HL-60/S4 treated with retinoic acid at 250 ng/mL for 4 days and 3 days (cell line): ENCODE measurements at regions not wholly inside any gene's neighbourhood (a gene's known extent, or its start where the extent isn't known, plus 50 kb on each side); places are given as distances from the start of the nearest gene placed in this dataset.

Experiments
- in situ Hi-C: fragments of 300-500 bp; cut with MboI; formaldehyde crosslinking; loops from 2 replicates; pipeline ENCODE4 v1.7.0; 2022; ENCODE audit warnings: low sequenced_read_pairs

- in situ Hi-C loops: no loop called here
Observed at GRCh38 chr14:99058542-99058941, 213.5 kb downstream of the BCL11B start.

GRCh38 chr14:99062216-99062615, 209.8 kb downstream of the BCL11B start:
- in situ Hi-C loops: no loop called here

DNA sequence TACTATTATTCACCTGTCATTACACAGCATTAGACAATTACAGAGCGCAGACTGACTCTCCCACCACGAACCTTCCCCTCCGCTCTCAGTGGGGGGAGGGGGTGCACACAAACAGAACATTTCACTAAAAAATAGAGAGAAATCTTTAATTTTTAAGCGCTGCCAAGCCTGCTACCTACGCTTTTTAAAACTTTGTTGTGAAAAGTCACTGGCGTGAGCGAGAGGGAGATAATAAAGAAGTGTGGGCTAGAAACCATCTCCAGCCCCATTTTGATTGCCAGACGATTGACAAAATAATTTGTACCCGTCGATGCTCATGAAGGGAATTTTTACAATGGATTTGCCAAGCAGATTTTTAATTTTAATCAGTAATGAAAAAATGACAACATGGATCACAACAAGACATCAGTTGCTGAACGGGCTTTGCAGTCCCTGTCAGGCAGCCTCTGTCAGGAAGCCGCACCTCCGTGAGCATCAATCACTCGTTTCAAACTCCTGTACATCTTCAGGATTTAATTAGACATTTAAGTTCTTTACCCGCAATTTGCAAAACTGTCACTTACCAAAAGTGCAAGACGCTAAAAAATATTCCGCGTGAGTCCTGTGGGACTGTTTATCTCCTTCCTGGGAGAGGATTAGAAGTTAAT, 209.1 kb downstream of the BCL11B start:
- in situ Hi-C loops: no loop called here

GRCh38 chr14:99063620-99064225, 208.3 kb downstream of the BCL11B start:
- in situ Hi-C loops: no loop called here

DNA sequence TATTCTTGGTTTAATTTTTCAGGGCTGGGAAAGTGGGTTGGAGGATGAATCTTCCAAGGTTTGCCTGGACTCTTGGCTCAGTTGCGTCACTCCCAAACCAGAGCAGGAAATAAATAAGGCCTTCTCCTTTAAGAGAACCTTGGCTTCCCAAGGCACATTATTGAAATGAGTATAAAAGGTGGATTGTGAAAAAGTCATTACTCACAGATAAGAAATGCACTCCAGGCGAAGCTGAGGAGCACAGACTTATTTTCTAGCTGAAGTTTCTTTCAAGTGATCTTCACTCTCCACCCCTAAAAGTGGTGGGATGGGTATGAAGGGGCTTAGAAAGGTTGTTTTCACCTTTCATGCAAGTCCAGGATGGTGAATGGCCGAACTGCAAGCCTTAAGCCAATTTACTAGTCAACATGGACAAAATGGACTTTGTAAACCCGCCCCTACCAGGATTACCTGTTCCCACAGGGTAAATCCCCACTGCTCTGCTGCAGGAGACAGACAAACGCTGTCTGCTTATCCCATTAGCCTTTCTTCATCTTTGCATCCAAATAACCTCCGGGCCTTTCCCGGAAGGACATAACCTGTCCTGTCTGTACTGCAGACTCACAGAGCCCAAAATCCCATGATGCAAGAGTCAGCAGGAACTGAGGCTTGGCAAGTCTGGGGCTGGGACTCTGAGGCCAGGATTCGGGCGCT, 207.6 kb downstream of the BCL11B start:
- in situ Hi-C loops: no loop called here

- in situ Hi-C loops: no loop called here
Observed at GRCh38 chr14:99065551-99065950, 206.4 kb downstream of the BCL11B start.

DNA sequence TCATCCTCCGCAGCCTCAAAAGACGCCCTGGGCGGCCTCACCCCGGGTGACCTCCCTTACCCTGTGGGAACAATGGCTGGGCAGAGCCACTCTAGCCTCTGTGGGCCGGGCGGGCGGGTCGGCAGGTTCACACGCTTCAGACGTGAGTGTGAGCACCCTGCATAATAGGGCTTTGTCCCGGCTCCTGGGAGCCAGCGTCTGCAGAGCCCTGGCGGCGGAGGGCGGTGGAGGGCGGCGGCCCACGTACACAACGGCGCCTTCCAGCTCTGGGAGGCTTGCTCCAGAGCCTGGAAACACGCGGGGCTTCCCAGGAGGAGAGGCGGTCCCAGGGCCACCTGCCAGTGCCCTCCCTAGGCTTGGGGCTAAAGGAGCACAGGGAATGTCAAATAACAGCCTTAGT, 205.6 kb downstream of the BCL11B start:
- in situ Hi-C loops: no loop called here

- in situ Hi-C loops: no loop called here
Observed at GRCh38 chr14:99067141-99067920, 204.7 kb downstream of the BCL11B start.

- in situ Hi-C loops: no loop called here
Observed at GRCh38 chr14:99067927-99068326, 204.1 kb downstream of the BCL11B start.

DNA sequence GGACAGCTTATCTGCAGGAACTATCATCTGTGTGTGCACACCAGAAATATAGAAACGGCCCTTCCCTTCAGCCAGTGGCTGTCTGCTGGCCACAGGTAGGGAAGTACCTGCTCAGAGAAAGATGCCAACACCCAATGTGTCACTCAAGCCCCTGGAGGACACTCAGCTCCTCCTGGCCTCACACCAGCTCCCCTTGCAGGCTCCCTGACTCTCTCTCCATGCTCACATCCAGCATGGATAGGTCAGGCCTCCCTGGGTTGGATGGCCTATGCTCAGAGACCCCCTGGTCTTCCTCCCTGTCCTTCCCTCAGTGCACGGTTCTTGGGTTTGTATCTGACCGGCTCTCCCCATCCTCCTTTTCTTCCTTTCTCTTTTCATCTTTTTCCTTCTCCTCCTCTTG, 202.1 kb downstream of the BCL11B start:
- in situ Hi-C loops: no loop called here

DNA sequence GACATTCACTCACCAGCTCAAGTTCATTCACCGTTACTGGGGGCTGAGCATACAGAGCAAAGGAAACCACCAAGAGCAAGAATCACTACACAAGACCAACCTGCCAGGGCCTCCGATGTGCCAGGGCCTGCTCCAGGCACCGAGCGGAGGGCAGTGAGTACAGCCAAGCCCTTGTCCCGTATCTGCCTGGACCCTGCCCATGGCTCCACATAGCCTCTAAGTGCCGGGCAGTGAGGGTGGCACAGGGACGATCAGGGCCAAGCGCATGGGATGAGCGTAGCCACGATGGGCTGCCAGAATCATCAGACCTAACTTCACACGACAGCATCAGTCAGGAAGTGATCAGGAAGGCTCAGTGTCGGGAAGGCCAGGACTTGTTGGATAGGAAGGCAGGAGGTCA, 199.6 kb downstream of the BCL11B start:
- in situ Hi-C loops: no loop called here

DNA sequence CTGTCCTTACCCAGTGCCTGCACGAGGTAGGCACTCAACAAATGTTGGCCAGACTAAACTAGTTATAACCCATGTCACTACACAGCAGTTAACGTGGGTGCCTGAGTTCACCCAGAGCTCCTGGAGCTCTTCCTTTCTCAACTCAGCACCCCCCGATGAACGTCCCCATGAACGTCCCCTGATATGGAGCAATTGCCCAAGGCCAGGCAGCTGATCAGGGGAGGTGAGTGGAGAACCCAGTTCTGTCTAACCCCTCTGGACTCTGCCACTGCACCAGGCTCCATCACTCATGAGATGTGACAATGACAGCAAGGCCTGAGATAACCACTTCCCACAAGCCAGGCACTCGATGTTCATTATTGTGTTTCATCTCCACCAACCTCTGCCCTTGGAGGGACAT, 199.0 kb downstream of the BCL11B start:
- in situ Hi-C loops: no loop called here

DNA sequence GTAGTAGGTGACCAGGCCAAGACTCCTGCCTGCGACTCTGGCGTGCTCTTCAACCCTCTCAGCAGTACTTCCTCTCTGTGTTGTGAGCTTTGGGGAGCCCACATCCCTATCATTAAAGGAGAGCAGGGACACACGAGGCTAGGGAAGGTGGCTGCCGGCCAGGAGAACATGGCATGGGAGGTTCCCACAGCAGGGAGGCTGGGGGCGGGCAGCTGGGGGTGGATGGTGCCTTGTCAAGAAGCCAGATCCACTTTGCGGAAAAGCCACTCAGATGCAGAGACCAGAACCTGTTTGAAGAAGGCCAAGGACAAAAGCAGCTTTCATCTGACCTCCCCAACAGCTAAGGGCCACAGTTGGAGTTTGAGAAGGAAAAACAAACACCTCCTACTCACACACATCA, 198.6 kb downstream of the BCL11B start:
- in situ Hi-C loops: no loop called here

GRCh38 chr14:99075061-99075460, 196.9 kb downstream of the BCL11B start:
- in situ Hi-C loops: no loop called here

- in situ Hi-C loops: no loop called here
Observed at GRCh38 chr14:99075771-99076375, 196.1 kb downstream of the BCL11B start.

DNA sequence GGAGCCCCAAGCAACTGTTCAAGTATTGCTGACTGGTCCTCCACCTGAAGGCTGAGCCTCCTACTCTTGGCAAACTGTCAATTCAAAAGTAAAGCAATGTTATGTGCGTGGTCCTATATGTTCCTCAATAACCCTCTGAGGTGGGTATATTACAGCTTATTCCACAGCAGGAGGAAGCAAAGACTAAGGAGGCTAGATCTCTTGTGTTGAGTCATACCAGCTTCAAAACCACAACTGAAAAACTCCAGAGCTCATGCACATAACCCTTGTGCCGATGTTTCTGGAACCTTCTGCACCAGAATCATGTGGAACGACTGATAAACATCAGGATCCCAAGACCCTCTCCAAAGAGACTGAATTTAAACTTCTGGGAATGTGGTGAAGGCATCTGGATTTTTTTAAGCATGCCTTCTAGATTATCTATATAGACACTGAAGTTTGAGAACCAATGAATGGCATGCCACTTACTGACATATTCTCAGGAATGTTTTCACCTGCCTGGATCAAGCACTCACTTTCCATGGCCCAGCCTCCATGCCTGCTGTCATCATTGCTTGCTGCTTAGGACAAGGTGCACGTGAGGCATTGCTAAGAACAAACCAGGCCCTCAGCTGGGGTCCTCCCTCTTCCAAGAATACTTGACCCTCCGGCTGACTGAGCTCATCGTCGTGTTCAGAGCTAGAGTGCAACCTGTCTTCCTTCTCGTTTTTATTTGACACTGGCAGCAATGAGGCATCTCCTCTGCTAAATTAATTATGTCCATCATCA, 194.7 kb downstream of the BCL11B start:
- in situ Hi-C loops: no loop called here

- in situ Hi-C loops: no loop called here
Observed at GRCh38 chr14:99077844-99078236, 194.2 kb downstream of the BCL11B start.

GRCh38 chr14:99078426-99078825, 193.6 kb downstream of the BCL11B start:
- in situ Hi-C loops: no loop called here

DNA sequence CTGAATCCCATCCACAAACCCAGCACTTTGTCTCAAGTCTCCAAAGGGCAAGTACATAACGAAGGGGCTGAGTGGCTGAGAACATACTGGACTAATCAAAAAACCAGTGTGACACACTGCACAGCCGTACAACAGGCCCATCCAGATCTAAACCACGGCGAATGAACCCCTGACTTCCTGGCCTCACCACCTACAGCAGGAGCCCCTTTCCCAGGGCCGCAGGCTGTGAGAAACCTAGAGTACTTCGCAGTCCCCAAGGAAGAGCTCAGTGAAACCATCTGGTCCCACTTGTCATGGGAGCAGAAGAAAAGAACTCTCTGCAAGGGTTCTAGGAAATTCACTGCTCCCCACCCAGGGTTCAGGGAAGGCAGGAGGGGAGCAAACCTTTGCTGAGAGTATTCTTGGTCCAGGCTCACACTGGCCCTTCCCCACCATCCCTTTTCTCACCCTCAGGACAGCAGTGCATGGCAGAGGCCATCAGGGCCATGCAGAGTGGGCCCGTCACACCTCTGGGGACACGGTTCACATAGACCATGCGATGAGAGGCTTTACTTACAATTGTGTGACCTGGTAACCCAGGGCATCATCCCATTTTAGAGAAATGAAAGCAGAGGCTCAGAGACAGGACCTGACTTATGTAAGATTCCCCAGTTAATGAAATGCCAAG, 192.8 kb downstream of the BCL11B start:
- in situ Hi-C loops: no loop called here

- in situ Hi-C loops: no loop called here
Observed at GRCh38 chr14:99080306-99080705, 191.7 kb downstream of the BCL11B start.
